ENCODE measurements at regions not wholly inside any gene's neighbourhood (a gene's known extent, or its start where the extent isn't known, plus 50 kb on each side); places are given as distances from the start of the nearest gene placed in this dataset.

- TF ChIP-seq CTCF (IDR thresholded peaks at IDR 0.05) = no peak
- no peak for TF ChIP-seq POLR2A (IDR thresholded peaks at IDR 0.05)
- no peak for TF ChIP-seq EP300 (IDR thresholded peaks at IDR 0.05; ENCODE audit: low read depth)
Measured at GRCh38 chr17:31609996-31610910, 218.8 kb downstream of the RAB11FIP4 start.
